ENCODE measurements at regions not wholly inside any gene's neighbourhood (a gene's known extent, or its start where the extent isn't known, plus 50 kb on each side); places are given as distances from the start of the nearest gene placed in this dataset.

DNA sequence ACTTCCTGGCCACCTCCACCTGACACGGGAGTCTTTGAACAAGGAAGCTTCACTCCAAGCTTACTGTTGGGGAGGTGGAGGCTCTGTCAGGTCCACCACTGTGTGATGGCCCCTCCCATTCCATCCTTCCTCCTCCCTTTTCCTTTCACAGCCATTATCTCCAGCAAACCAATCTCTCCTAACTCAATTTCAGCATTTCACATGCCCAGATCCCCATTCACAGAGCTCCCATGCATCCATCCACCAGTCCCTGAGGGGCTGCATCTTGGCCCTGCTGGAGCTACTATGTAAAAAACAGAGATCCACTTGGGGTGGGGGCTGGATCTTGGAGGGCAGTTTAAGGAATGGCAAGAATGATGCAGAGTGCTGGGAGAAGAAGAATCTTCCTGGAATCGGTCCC, 129.0 kb upstream of the COPS8 start (continued):
- no peak for TF ChIP-seq HDAC2 (CRISPR knock-in tag; IDR thresholded peaks at IDR 0.05)
- TF ChIP-seq SNAPC2 (CRISPR knock-in tag; IDR thresholded peaks at IDR 0.05), result no peak
- TF ChIP-seq RFX1 (IDR thresholded peaks at IDR 0.05), result no peak

DNA sequence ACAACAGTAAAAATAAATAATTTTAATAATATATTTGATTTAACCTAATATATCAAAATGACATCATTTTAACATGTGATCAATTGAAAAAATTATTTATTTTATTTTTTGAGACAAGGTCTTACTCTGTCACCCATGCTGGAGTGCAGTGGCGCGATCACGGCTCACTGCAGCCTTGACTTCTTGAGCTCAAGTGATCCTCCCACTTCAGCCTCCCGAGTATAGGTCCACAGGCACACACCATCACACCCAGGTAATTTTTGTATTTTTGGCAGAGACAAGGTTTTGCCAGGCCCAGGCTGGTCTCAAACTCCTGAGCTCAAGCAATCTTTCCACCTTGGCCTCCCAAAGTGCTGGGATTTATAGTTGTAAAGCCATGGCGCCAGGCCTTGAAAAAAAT, 126.7 kb upstream of the COPS8 start:
- WGBS (ENCODE audit: low lambda C conversion rate), result 71% methylated on average over 5 of the region's 5 CpGs

GRCh38 chr2:236959876-236960275, 125.8 kb upstream of the COPS8 start:
- Histone ChIP-seq H3K36me3 (replicated peaks in 1 of 2; ENCODE audit: control insufficient read depth in 1 of 2, insufficient read depth in 2 of 2, low read length in 2 of 2) (no peaks in the 10 kb centered on the region), H4K20me1 (ENCODE audit: insufficient read depth, low read length) (no peaks in the 10 kb centered on the region), H3K4me3 (replicated peaks in 1 of 3; ENCODE audit: insufficient read depth in 1 of 3, low read depth in 2 of 3, low read length in 3 of 3) (no peak overlapping the region), H3K4me1 (ENCODE audit: insufficient read depth, low read length) (peaks cover 11% of the 10 kb centered on the region; the same call in 1 of the 2 replicates), H2AFZ (ENCODE audit: low read length) (no peak overlapping the region), H3K4me2 (ENCODE audit: low read depth, low read length) (no peak overlapping the region), H3K27ac (ENCODE audit: extremely low read length, insufficient read depth, low read length) (no peak overlapping the region), H3K79me2 (ENCODE audit: insufficient read depth, low read length) (no peaks in the 10 kb centered on the region), H3K9me3 (ENCODE audit: low read length) (no peaks in the 10 kb centered on the region), H3K27me3 (ENCODE audit: control insufficient read depth in 1 of 2, insufficient read depth in 2 of 2, low read length in 2 of 2) (peaks cover 0 to 26% of the 10 kb centered on the region in 2 experiments; a peak in 3 of 5 replicates), H3K9ac (ENCODE audit: insufficient read depth, low read depth, low read length) (no peak overlapping the region)
- CTCF ChIA-PET (ENCODE audit: low intra/inter-chr PET ratio, low total read pairs), result no interaction called here
- BruUV-seq (replicated peaks), result no TSS peak
- ATAC-seq (no peak), FAIRE-seq (no peak), DNase-seq (ENCODE audit: low spot score) (no peak)
- WGBS (ENCODE audit: low lambda C conversion rate), result 45% methylated on average over 9 of the region's 9 CpGs
- in situ Hi-C loops (cut with HindIII; ENCODE audit: extremely low pct_ligation_motif_present, low pct_unique_long_range_greater_than_20kb), result no loop called here
- intact Hi-C loops (cut with micrococcal nuclease; ENCODE audit: unreplicated experiment), result no loop called here
- POLR2A ChIA-PET, result no interaction called here
- TF ChIP-seq, protein P1, sequence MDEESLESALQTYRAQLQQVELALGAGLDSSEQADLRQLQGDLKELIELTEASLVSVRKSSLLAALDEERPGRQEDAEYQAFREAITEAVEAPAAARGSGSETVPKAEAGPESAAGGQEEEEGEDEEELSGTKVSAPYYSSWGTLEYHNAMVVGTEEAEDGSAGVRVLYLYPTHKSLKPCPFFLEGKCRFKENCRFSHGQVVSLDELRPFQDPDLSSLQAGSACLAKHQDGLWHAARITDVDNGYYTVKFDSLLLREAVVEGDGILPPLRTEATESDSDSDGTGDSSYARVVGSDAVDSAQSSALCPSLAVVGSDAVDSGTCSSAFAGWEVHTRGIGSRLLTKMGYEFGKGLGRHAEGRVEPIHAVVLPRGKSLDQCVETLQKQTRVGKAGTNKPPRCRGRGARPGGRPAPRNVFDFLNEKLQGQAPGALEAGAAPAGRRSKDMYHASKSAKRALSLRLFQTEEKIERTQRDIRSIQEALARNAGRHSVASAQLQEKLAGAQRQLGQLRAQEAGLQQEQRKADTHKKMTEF (CRISPR knock-in tag; IDR thresholded peaks at IDR 0.05), result no peak
- no peak for TF ChIP-seq MBNL3 (CRISPR knock-in tag; conservative IDR thresholded peaks at IDR 0.05)
- no peak for TF ChIP-seq ZNF562 (CRISPR knock-in tag; IDR thresholded peaks at IDR 0.05; ENCODE audit: borderline replicate concordance)
- no peak for TF ChIP-seq ATF2 (CRISPR knock-in tag; IDR thresholded peaks at IDR 0.05)
- TF ChIP-seq NONO (IDR thresholded peaks at IDR 0.05), result no peak
- TF ChIP-seq NONO (CRISPR knock-in tag; conservative IDR thresholded peaks at IDR 0.05), result no peak
- TF ChIP-seq, protein P2, sequence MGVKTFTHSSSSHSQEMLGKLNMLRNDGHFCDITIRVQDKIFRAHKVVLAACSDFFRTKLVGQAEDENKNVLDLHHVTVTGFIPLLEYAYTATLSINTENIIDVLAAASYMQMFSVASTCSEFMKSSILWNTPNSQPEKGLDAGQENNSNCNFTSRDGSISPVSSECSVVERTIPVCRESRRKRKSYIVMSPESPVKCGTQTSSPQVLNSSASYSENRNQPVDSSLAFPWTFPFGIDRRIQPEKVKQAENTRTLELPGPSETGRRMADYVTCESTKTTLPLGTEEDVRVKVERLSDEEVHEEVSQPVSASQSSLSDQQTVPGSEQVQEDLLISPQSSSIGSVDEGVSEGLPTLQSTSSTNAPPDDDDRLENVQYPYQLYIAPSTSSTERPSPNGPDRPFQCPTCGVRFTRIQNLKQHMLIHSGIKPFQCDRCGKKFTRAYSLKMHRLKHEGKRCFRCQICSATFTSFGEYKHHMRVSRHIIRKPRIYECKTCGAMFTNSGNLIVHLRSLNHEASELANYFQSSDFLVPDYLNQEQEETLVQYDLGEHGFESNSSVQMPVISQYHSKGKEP (CRISPR knock-in tag; IDR thresholded peaks at IDR 0.05), result no peak
- no peak for TF ChIP-seq MYPOP (CRISPR knock-in tag; IDR thresholded peaks at IDR 0.05)
- TF ChIP-seq SRF (IDR thresholded peaks at IDR 0.05; ENCODE audit: low read depth, low read length), result no peak

More for the DNA sequence above, 126.7 kb upstream of the COPS8 start:
- Histone ChIP-seq H3K27me3 (ENCODE audit: control insufficient read depth in 1 of 2, insufficient read depth in 2 of 2, low read length in 2 of 2) (peaks cover 0 to 28% of the 10 kb centered on the region in 2 experiments; a peak in 3 of 5 replicates), H3K9me3 (ENCODE audit: low read length) (no peaks in the 10 kb centered on the region), H3K4me2 (ENCODE audit: low read depth, low read length) (no peak overlapping the region), H3K27ac (ENCODE audit: extremely low read length, insufficient read depth, low read length) (no peak overlapping the region), H3K36me3 (replicated peaks in 1 of 2; ENCODE audit: control insufficient read depth in 1 of 2, insufficient read depth in 2 of 2, low read length in 2 of 2) (no peaks in the 10 kb centered on the region), H3K9ac (ENCODE audit: insufficient read depth, low read depth, low read length) (no peak overlapping the region), H3K4me3 (replicated peaks in 1 of 3; ENCODE audit: insufficient read depth in 1 of 3, low read depth in 2 of 3, low read length in 3 of 3) (no peak overlapping the region), H3K79me2 (ENCODE audit: insufficient read depth, low read length) (no peaks in the 10 kb centered on the region), H3K4me1 (ENCODE audit: insufficient read depth, low read length) (peaks cover 6% of the 10 kb centered on the region; the same call in 1 of the 2 replicates), H4K20me1 (ENCODE audit: insufficient read depth, low read length) (no peaks in the 10 kb centered on the region), H2AFZ (ENCODE audit: low read length) (no peak overlapping the region)
- no peak for DNase-seq (ENCODE audit: low spot score)
- intact Hi-C loops (cut with micrococcal nuclease; ENCODE audit: unreplicated experiment) (no loop called here), in situ Hi-C loops (cut with HindIII; ENCODE audit: extremely low pct_ligation_motif_present, low pct_unique_long_range_greater_than_20kb) (no loop called here)
- ATAC-seq, result no peak
- no peak for FAIRE-seq
- ChIA-PET POLR2A (no interaction called here), CTCF (ENCODE audit: low intra/inter-chr PET ratio, low total read pairs) (no interaction called here)
- BruUV-seq (replicated peaks), result no TSS peak
- TF ChIP-seq ZNF83 (CRISPR knock-in tag; IDR thresholded peaks at IDR 0.05; ENCODE audit: borderline replicate concordance) (no peak), ATF7 (IDR thresholded peaks at IDR 0.05) (0 out of 2 replicates have a peak, but pooled peaks have one; percentile 11), ATF7 (CRISPR knock-in tag; IDR thresholded peaks at IDR 0.05) (no peak)

All from HepG2 (cell line).